ENCODE measurements at regions not wholly inside any gene's neighbourhood (a gene's known extent, or its start where the extent isn't known, plus 50 kb on each side); places are given as distances from the start of the nearest gene placed in this dataset.

GRCh38 chr1:80894921-80895320 lies 905.8 kb upstream of the ADGRL2 start:
- TF ChIP-seq ZFX (IDR thresholded peaks at IDR 0.05; ENCODE audit: borderline replicate concordance) (no peak), CTCF (IDR thresholded peaks at IDR 0.05) (no peak)
- H3K27ac ChIP-seq = no peak overlapping the region

GRCh38 chr1:80893115-80893514 lies 907.6 kb upstream of the ADGRL2 start:
- no peak for TF ChIP-seq ZFX (IDR thresholded peaks at IDR 0.05; ENCODE audit: borderline replicate concordance)
- no peak for TF ChIP-seq CTCF (IDR thresholded peaks at IDR 0.05)
- H3K27ac ChIP-seq = no peak overlapping the region

- no peak overlapping the region for H3K27ac ChIP-seq
- TF ChIP-seq CTCF (IDR thresholded peaks at IDR 0.05) = no peak
- TF ChIP-seq ZFX (IDR thresholded peaks at IDR 0.05; ENCODE audit: borderline replicate concordance) = no peak
Observed at GRCh38 chr1:80892539-80892938, 908.2 kb upstream of the ADGRL2 start.

- H3K27ac ChIP-seq = no peak overlapping the region
- TF ChIP-seq ZFX (IDR thresholded peaks at IDR 0.05; ENCODE audit: borderline replicate concordance) = no peak
- no peak for TF ChIP-seq CTCF (IDR thresholded peaks at IDR 0.05)
Observed at GRCh38 chr1:80891871-80892270, 908.9 kb upstream of the ADGRL2 start.

- no peak overlapping the region for H3K27ac ChIP-seq
- TF ChIP-seq ZFX (IDR thresholded peaks at IDR 0.05; ENCODE audit: borderline replicate concordance) (no peak), CTCF (IDR thresholded peaks at IDR 0.05) (no peak)
Observed at GRCh38 chr1:80882553-80882952, 918.2 kb upstream of the ADGRL2 start.

- no peak for TF ChIP-seq CTCF (IDR thresholded peaks at IDR 0.05)
- no peak for TF ChIP-seq ZFX (IDR thresholded peaks at IDR 0.05; ENCODE audit: borderline replicate concordance)
- no peak overlapping the region for H3K27ac ChIP-seq
Observed at GRCh38 chr1:80878343-80878742, 922.4 kb upstream of the ADGRL2 start.

GRCh38 chr1:80876035-80876434 lies 924.7 kb upstream of the ADGRL2 start:
- H3K27ac ChIP-seq = no peak overlapping the region
- TF ChIP-seq CTCF (IDR thresholded peaks at IDR 0.05) (no peak), ZFX (IDR thresholded peaks at IDR 0.05; ENCODE audit: borderline replicate concordance) (no peak)
